GM21619 (cell line): ENCODE measurements at regions not wholly inside any gene's neighbourhood (a gene's known extent, or its start where the extent isn't known, plus 50 kb on each side); places are given as distances from the start of the nearest gene placed in this dataset.
"Not testable (repeated sequence)": the region's sequence is repeated elsewhere in the genome, so short reads cannot be mapped to it uniquely, and the experiment has no call there.

Experiments used
- ATAC-seq: cut with Tn5 transposase; IDR thresholded peaks from one replicate; pipeline ENCODE4 v1.9.1; 2021; ENCODE audit not compliant: unreplicated experiment

DNA sequence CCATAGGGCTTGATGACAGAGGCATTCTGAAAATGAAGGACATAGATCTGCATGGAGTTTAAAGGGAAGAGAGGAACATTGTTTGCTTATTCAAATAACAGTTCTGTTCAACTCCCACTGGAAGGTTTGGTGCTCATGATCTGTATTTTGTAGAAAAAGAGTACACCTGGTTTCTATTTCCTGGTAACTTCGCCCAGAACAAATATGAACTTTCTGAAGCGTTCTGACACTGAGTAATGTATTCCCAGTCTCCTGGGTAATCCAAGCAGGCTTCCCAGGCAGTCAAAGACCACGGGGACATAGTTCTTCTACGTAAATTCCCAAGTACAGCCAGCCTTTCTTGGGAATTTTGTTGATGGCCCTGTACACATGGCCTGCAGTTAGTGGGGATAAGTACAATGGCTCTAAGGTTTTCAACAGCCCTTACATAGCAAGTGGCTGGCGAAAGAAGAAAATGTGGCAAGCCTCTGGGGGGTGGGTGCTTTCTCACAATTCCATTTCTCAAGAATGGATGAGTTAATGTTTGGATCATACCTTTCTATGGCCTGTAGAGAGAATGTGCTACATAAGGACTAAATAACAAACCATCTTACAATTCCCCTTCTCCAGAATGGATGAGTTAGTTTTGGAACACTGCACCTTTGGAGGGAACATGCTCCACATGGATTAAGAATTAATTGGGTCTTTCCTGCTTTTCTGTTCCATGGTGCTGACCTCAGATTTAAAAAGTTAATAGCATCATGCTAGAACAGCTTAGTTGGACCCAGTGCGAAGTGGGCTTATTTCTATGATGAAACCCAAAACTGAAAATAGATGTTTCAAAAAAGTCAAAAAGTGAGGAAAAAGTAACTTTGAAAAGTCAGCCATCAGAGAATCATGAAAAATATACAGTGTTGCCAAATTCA, 52.7 kb downstream of the COL6A6 start:
- ATAC-seq = no peak

DNA sequence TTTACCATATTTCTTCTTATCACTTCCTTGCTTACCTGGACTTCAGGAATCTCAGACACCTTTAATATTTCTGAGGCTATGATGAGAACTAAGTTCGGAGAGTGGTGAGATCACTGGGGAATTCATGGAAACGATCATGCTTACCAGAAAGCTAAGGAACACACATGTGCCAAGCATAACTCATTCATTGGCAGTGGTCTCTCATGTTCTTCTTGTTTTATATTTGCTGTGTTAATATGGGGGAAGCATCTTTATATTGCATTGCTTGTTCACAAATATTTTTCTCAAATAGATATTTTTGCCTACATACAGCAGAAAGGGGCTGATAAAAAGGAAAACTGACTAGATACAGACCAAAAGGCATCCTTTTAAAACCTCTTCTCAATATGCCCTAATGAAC, 55.8 kb downstream of the COL6A6 start:
- no peak for ATAC-seq

- ATAC-seq = no peak
Measured at GRCh38 chr3:130576375-130577266, 59.6 kb downstream of the COL6A6 start.

DNA sequence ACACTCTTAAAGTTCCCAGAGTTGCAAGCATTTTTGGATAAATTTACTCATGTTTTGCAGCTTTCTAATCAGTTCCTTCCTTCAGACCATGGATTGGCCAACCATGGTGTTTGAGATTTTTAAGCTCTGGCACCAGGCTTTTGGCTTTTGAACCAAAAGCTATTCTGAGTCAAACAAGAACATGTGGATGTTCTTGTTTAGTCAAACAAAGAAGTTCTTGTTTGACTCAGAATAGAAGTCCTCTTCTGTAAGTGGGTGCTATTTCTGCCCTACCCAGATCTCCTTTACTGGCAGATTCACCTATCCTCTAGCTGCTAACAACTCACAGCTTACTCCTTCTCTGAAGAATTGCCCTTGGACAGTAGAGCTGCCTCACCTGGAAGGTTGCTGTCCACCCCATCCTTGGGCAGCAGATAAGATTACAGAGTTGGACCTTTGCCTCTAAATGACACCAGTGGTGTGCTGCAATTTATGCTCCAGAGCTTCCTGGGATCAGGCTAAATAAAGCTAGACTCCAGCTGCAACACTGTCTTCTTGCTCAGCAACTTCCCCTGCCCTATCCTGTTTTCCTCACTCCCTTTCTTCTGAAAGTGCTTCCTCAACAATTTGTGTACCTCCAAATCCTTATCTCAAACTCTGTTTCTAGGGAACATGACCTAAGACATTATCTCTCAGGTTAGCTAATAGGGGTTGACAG, 65.6 kb downstream of the COL6A6 start:
- ATAC-seq = peak; percentile 84

DNA sequence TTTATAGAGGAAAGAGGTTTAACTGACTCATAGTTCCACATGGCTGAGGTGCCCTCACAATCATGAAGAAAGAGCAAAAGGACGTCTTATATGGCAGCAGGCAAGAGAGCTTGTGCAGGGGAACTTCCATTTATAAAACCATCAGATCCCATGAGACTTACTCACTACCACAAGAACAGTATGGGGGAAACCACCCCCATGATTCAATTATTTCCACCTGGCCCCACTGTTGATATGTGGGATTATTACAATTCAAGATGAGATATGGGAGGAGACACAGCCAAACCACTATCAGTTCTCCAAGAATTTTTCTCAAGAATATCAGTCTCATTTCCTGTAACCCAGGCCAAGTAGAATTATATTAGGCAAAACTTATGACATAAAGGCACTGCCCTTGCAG, 77.8 kb downstream of the COL6A6 start:
- ATAC-seq = not testable (repeated sequence)

- no peak for ATAC-seq
Measured at GRCh38 chr3:130596484-130596883, 79.5 kb downstream of the COL6A6 start.

- no peak for ATAC-seq
Measured at GRCh38 chr3:130601442-130601971, 84.5 kb downstream of the COL6A6 start.

DNA sequence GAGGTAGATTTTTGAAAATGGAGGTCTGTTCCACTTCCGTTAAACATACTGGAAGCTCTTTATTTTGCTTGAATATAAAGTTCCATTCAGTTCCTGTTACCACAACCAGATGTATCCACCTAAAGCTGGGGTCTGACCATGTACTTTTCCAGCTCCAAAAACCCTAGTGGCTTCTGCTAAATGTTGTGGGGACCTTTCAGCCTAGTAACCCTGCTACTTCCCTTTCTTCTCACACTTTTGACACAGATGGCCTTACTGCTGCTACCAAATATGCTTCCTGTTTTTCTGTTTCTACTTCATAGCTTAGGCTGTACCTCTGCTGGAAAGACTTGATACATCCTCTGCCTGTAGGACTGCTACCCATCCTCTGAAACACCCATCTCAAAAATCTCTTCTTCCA, 87.8 kb downstream of the COL6A6 start:
- ATAC-seq = no peak

DNA sequence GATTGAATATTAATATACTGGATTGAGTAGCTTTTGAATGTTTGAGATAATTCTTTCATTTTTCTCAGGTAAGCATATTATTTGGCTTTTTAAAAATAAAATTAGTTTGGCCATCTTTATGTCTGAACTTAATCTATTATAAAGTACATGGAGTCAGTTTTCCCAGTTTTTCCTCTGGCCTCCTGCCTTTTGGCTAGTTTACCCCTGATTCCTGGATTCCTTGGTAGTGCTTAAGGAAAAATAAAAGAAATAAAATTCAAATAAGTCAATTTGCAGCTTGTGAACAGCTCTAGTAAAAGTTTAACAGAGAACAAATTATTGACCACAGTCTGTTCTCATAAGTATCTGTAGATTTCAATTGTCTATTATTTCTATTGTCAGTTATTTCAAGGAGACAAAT, 89.4 kb downstream of the COL6A6 start:
- ATAC-seq = no peak

DNA sequence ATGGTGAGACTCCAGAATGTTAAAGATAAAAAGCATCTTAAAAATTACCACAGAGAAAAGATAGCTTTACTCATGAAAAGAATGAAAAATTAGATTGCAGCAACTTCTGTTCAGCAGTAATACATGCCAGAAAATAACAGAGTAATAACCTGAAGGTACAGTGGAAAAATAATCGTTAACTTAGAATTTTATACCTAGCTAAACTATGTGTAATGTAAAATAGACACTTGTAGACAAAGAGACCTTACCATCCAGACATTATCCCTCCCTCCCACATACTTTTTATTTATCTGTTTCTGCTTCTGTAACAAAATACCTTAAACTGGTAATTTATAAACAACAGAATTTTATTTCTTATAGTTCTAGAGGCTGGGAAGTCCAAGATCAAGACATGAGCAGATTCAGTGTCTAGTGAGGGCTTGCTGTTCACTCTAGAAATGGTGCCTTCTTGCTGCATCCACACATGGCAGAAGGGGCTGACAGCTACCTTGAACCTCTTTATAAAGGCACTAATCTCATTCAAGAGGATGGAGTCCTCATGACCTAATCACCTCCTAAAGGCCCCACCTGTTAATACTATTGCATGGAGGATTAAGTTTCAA, 90.7 kb downstream of the COL6A6 start:
- no peak for ATAC-seq

GRCh38 chr3:130609166-130609979, 92.4 kb downstream of the COL6A6 start:
- no peak for ATAC-seq

GRCh38 chr3:130619196-130619595, 102.2 kb downstream of the COL6A6 start:
- no peak for ATAC-seq

DNA sequence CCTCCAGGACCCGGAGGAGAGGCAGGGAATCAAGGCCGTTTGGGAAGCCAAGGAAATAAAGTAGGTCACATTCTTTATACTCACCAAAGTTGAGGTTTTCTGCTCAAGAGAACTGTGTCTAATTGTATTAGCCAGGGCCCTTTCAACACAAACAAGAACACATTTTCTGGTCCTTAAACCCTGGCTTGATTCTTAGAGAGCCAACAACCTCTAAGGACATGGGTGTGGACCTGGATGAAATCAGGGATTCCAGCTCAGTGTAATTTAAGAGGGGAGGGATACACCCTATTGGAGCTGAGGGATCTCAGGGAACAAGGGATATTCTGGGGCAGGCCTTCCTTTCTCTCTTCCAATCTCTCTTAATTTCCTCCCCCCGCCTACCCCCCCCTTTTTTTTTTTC, 104.8 kb downstream of the COL6A6 start:
- no peak for ATAC-seq

- no peak for ATAC-seq
Measured at GRCh38 chr3:130626049-130626448, 109.1 kb downstream of the COL6A6 start.

DNA sequence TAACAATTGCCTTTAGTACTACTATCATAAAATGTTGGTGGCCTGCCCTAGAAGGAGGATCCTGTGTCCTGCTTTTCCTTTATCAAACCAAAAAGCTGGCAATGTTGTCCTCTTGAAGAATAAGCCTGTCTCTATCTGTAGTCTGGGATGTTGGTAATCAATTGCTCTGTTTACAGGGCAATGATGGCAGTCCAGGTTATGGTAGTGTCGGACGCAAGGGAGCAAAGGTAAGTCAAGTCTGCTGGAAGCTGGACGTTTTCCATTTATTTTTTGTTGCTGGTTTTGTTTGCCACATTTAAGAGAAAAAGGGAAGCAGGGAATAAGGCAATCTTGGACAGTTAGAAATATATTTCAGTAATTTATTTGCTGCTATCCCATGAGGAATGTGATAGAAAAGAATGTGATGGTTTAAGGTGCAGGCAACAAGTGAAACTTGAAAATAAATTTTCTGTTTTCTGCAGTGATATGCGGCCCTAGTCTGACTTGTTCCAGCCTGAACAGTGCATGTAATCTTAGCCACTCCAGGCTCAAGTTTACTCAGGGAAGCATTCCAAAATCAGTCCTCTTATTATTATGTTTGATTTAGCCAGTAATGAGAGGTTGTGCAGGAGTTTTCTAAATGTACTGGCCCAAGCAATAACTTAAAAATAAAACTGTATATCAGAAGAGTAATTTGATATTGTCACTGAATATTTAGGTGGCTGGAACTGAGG, 110.3 kb downstream of the COL6A6 start:
- no peak for ATAC-seq

GRCh38 chr3:130627882-130628281, 110.9 kb downstream of the COL6A6 start:
- ATAC-seq = no peak
